HG03196 (cell line): ENCODE measurements at regions not wholly inside any gene's neighbourhood (a gene's known extent, or its start where the extent isn't known, plus 50 kb on each side); places are given as distances from the start of the nearest gene placed in this dataset.

Source experiments
- ATAC-seq: cut with Tn5 transposase; IDR thresholded peaks from one replicate; pipeline ENCODE4 v1.9.1; 2021; ENCODE audit not compliant: unreplicated experiment

- no peak for ATAC-seq
These were observed 265.3 kb upstream of the HABP2 start for GRCh38 chr10:113287592-113287991.

- no peak for ATAC-seq
These were observed 262.7 kb upstream of the HABP2 start for GRCh38 chr10:113290137-113290536.

DNA sequence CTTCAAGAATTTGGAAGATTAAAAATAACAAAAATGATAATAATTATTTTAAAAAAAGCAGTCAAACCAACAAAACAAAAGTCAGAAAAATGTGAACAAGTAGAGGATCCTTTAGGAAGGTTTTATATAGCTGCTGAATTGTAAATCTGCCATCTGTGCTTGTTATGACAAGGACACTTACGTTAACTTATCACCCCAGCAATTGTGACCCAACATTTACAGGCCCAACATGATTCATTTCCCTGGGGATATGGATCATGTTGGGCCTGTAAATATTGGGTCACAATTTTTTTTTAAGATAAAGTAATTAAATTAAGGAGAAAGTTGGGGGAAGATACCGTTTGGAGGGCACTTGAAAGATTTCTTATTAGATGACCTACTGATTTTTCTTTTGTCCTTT lies 261.4 kb upstream of the HABP2 start:
- ATAC-seq: no peak

DNA sequence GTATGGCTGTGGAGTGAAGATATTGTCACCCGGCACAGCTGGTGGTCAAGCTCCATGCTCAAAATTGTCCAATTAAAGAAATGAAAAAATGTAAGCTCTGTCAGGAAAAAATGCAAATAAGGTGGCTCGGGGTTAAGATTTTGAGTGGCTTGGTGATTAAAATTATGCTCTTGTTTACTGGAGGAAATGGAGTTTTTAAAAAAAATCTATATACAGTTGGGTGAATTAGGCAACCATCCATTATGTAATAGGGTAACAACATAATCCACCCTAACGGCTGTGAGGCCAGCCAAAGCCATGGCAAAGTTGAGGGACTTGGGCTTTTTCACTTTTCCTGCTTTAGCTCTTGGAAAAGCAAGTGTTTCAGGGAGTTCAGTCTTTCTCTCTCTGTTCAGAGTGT lies 260.8 kb upstream of the HABP2 start:
- ATAC-seq: no peak

GRCh38 chr10:113292743-113293142 lies 260.1 kb upstream of the HABP2 start:
- no peak for ATAC-seq

DNA sequence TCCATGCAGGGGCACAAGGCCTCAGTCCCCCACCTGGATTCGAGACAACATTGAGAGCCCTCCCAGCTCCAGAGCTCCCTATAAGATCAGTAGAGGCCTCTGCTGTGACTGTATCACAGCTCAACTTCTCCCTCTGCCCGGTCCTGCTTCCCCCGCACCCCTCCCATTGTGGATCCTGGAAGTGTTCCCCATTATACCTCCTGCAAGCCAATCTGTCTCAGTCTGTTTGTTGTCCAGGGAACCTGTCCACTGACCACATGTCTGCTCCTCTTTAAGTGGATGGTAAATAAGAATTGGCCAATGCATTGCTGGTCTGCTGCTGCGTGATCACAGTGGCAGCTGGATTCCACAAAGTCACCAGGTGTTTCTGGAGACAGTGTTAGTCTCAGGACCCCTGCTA lies 259.7 kb upstream of the HABP2 start:
- no peak for ATAC-seq

DNA sequence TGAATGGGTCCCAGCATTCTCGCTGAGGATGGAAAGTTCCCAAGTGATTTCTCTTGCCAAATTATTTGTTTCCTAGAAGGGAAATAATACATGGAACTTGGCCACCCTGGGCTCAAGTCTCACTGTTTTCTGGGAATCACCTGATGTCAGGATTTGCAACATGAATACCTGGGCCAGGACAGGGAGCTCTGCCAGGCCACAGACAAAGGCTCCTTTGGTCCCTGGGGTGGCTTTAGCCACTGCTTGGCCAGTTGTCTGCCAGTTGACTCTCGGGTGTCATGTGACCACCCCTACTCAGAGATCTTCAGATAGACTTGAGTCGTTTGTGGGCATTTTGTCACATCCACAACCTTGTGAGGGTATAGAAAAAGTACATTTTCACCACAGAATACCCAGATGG lies 258.0 kb upstream of the HABP2 start:
- ATAC-seq: no peak

DNA sequence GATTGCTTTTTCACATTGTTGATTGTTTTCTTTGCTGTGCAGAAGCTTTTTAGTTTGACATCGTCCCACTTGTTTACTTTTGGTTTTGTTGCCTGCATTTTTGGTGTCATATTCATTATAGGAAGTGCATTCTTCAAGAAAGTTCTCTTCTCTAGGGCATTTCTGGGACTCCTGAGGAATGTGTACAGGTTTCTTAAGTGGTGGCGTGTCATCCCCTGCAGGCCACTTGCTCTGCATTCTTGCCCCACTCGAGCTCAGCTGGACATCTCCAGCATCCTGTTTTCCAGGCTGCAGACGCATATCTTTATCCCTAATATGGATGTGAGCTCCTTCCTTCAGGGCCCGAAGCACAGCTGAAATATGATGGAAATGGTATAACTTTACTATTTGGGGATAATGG lies 255.6 kb upstream of the HABP2 start:
- no peak for ATAC-seq

DNA sequence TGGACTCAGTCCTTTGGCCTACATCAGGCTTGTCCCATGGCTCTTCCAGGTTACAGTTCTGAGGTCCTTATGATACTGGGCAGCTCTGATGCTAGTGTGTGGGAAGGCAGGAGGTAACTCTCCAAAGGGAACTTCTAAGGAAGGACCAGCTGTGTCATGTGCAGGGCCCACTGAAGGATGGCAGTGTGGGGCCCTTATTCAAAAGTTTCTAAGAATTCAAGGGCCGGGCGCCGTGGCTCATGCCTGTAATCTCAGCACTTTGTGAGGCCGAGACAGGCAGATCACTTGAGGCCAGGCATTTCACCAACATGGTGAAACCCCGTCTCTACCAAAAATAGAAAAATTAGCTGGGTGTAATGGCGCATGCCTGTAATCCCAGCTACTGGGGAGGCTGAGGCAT lies 254.2 kb upstream of the HABP2 start:
- no peak for ATAC-seq

- no peak for ATAC-seq
These were observed 252.7 kb upstream of the HABP2 start for GRCh38 chr10:113300201-113300600.

GRCh38 chr10:113300617-113301016 lies 252.2 kb upstream of the HABP2 start:
- no peak for ATAC-seq

DNA sequence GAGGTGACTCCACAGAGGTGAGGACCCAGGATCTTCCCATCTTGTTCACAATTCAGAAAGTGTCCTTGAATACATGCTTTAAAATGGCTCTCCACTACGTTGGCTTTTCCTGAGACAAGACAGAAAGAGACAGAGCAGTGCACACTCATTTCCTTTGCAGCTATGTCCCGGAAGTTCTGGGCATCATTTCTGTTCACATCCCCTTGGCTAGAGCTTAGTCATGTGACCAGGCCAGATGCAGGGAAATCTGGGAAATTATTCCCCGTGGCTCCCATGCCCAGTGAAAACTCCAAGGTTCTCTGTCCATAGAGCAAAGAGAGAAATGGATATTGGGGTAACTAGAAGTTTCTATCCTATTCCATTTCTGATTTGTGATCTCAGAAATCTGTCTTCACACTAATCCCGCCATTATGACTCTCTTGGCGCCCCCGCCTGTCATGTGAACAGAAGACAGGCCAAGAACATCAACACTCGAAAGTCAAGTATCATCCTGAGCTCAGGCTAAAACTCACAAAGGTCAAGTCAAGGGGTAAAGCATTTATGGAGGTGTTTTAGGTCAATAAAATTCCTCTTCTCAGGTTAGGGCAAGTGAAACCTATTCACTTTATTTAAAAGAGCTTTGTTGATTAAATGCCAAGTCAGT lies 251.4 kb upstream of the HABP2 start:
- no peak for ATAC-seq

DNA sequence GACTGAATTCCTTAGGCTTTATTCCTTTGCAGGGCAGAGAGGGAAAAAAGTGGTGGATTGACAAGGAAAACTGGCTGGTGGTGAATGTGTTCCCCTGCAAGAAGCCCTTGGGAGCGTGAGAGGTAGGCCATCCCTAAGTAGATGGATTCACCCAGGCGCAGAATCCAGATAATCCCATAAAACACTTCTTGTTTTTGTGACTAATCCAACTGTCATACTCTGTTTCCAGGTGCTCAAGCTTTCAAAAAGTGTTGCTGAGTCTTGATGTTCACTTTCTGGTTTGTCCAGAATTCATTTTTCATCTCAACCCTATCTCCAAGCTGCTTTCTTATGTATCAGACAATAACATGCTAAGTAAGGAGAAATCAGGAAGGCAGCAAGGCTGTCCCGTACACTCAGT lies 250.8 kb upstream of the HABP2 start:
- no peak for ATAC-seq

DNA sequence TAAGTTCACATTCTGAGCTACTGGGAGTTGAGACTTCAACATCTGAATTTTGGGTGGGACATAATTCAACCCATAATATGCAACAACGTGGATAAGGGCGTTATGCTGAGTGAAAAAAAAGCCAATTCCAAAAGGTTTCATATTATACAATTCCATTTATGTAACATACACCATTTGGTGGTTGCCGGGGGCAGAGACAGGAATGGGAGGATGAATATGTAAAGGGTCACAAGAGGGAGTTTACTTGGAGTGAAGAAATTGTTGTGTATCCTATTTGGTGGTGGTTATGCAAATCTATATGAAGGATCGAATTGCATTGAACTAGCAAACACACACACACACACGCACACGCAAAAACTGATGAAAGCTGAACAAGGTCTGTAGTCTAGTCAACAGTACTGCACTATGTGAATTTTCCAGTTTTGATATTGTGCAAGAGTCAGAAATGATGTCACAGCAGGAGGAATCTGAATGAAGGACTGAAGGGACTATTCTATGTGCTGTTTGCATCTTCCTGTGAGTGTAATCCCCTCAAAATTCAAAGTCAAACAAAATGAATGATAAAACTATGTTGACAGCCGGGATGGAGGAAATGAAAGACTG lies 249.2 kb upstream of the HABP2 start:
- ATAC-seq: no peak

DNA sequence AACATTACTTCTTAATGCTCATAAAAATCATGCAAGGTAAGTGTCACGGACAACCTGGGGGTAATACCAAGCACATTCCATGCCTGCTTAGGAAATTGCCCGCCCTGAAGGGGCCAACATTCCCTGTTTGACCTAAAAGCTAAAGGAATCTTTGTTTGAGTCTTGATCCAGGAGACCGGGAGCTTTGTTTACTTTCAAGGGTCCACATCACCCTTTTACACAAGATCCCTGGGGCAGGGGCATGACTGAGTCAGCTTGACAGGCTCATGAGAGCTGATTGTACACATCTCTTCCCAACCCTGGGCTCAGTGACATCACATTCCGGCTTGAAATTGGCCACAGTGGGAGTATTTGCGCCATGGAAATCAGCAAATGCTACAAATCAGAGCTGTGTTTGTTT lies 248.1 kb upstream of the HABP2 start:
- no peak for ATAC-seq

DNA sequence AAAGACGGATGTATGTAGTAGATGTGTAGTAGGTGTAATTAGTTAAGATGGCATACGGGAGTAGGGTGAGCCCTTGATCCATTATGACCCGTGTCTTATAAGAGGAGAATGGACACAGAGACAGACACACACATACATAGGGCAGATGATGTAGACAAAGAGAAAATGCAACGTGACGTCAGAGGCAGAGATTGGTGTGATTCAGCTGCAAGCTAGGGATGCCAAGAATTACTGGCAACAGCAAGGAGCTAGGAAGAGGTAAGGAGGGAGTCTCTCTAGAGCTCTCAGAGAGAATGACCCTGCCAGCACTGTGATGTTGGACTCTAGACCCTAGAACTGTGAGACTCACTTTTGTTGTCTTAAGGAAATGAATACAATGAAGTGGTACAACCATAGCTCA lies 247.0 kb upstream of the HABP2 start:
- ATAC-seq: no peak

- no peak for ATAC-seq
These were observed 243.1 kb upstream of the HABP2 start for GRCh38 chr10:113309791-113310190.

DNA sequence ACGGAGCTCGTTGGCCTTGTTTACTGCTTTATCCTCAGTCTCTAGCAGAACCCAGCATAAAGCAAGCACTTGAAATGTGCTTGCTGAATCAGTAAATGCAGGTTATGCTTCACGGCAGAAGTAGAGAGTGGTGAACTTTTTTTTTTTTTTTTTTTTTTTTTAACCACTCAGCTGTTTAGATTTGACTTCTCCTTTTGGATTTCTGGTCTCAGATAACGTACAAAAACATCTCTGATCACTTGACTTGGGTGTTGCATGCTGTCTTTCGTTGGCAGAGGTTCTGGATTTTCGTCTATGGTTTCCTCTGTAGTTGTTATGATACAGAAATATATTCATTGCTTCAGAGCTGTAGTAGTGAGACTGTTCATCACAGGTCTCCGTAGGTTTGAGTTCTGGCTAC lies 242.5 kb upstream of the HABP2 start:
- ATAC-seq: no peak

DNA sequence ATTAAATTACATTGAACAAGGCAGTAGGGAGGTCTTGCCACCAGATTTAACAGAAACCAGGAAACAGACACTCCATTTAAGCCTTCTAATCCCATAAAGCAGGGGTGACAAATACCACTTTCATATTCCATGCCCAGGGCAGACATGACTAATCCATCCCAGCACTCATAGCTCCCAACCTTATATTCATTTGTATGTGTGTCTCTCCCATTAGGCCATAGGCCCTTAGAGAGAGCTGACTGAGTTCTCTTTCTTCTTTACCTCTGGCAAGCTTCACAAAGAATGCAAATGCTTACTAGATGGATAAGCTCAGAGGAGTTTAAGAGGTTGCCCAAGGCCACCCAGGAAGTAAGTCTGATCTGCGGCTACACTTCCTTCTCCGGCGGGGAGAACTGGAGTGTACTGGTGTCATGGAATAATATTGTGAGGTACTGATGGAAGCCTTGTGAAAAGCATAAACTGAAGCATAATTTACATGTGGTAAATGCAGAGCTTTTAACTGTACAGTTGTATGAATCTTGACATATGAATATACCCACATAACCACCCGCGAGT lies 239.7 kb upstream of the HABP2 start:
- no peak for ATAC-seq

GRCh38 chr10:113313722-113314121 lies 239.1 kb upstream of the HABP2 start:
- no peak for ATAC-seq

- no peak for ATAC-seq
These were observed 236.3 kb upstream of the HABP2 start for GRCh38 chr10:113316506-113316905.

- no peak for ATAC-seq
These were observed 235.4 kb upstream of the HABP2 start for GRCh38 chr10:113317489-113317888.

- no peak for ATAC-seq
These were observed 233.4 kb upstream of the HABP2 start for GRCh38 chr10:113319479-113319878.
